PC-3 (cell line): ENCODE measurements at regions not wholly inside any gene's neighbourhood (a gene's known extent, or its start where the extent isn't known, plus 50 kb on each side); places are given as distances from the start of the nearest gene placed in this dataset.
A peak's percentile ranks its signal among the peaks of the same experiment; 100 is the strongest.

Source experiments
- ATAC-seq: fragments of 200-7000 bp; cut with Tn5 transposase; 2 replicates; pipeline ENCODE4 v1.9.1; 2020; ENCODE audit warnings: mild to moderate bottlenecking, moderate library complexity
- BruUV-seq: library from RNA; stranded (reverse); fragments of 400-500 nt; replicated peaks from 2 replicates; lab custom pipeline; 2021; lab: Mats Ljungman, UMichigan
- CTCF ChIA-PET: fragments of 300-600 bp; sonication (Branson Sonifier 250); formaldehyde crosslinking; loops from one replicate; lab custom pipeline; 2022; ENCODE audit warnings: antibody characterized with exemption; lab: Charles Lee
- POLR2A ChIA-PET: fragments of 300-600 bp; sonication (Branson Sonifier 250); formaldehyde crosslinking; loops from one replicate; lab custom pipeline; 2022; ENCODE audit warnings: antibody characterized with exemption; ENCODE audit not compliant: unreplicated experiment; lab: Charles Lee
- DNase-seq: peaks from one replicate; pipeline ENCODE4 v3.0.0-alpha.2; 2015
- H2AFZ ChIP-seq: fragments of 300-600 bp; sonication (generic); 2 replicates; pipeline ENCODE4 v1.6.0; 2016; ENCODE audit warnings: antibody characterized with exemption, low read length
- H3F3A ChIP-seq: fragments of 300-600 bp; sonication (generic); one replicate; pipeline ENCODE4 v1.6.0; 2017; ENCODE audit warnings: antibody characterized with exemption, low read length, control low read depth, mild to moderate bottlenecking; ENCODE audit not compliant: unreplicated experiment
- H3K27ac ChIP-seq: fragments of 300-600 bp; sonication (generic); 2 replicates; pipeline ENCODE4 v1.5.1; 2016; ENCODE audit warnings: mild to moderate bottlenecking, low read length
- H3K27me3 ChIP-seq: fragments of 300-600 bp; sonication (generic); 2 replicates; pipeline ENCODE4 v1.6.1; 2016; ENCODE audit warnings: low read length, mixed read lengths
- H3K36me3 ChIP-seq: fragments of 300-600 bp; sonication (generic); 2 replicates; pipeline ENCODE4 v1.6.1; 2016; ENCODE audit warnings: low read depth, mixed run types, low read length, mixed read lengths
- H3K4me1 ChIP-seq: fragments of 300-600 bp; sonication (generic); 2 replicates; pipeline ENCODE4 v1.5.1; 2016; ENCODE audit warnings: low read length; ENCODE audit not compliant: insufficient read depth
- H3K4me2 ChIP-seq: fragments of 300-600 bp; sonication (generic); 2 replicates; pipeline ENCODE4 v1.6.0; 2016; ENCODE audit warnings: low read length
- H3K4me3 ChIP-seq: fragments of 300-600 bp; sonication (generic); 2 replicates; pipeline ENCODE4 v1.5.1; 2016; ENCODE audit warnings: mild to moderate bottlenecking, low read length, mixed read lengths
- H3K79me2 ChIP-seq: fragments of 300-600 bp; sonication (generic); 2 replicates; pipeline ENCODE4 v1.6.1; 2017; ENCODE audit warnings: low read length, mixed read lengths
- H3K9ac ChIP-seq: fragments of 300-600 bp; sonication (generic); 2 replicates; pipeline ENCODE4 v1.6.0; 2016; ENCODE audit warnings: mild to moderate bottlenecking, low read length
- H3K9me2 ChIP-seq: fragments of 300-600 bp; sonication (generic); replicated peaks from 2 replicates; pipeline ENCODE4 v1.6.1; 2016; ENCODE audit warnings: mixed run types, low read length, mixed read lengths
- H3K9me3 ChIP-seq: fragments of 300-600 bp; sonication (generic); 2 replicates; pipeline ENCODE4 v1.6.1; 2016; ENCODE audit warnings: low read length, mixed read lengths
- H4K20me1 ChIP-seq: fragments of 300-600 bp; sonication (generic); 2 replicates; pipeline ENCODE4 v1.6.1; 2016; ENCODE audit warnings: low read length, mixed read lengths
- CTCF ChIP-seq: fragments of 300-600 bp; sonication (generic); conservative IDR thresholded peaks from 2 replicates; pipeline ENCODE4 v1.5.1; 2017; ENCODE audit warnings: antibody characterized with exemption, low read depth, mild to moderate bottlenecking, low read length
- EZH2 ChIP-seq: fragments of 300-600 bp; sonication (generic); IDR thresholded peaks from one replicate; pipeline ENCODE4 v1.6.1; 2017; ENCODE audit warnings: antibody characterized with exemption, mild to moderate bottlenecking, low read length; ENCODE audit not compliant: unreplicated experiment
- EZH2phosphoT487 ChIP-seq: fragments of 300-600 bp; sonication (generic); IDR thresholded peaks from 2 replicates; pipeline ENCODE4 v1.6.1; 2018; ENCODE audit warnings: mild to moderate bottlenecking, antibody characterized with exemption, low read length, borderline replicate concordance
- intact Hi-C: fragments of 100-400 bp; cut with micrococcal nuclease; formaldehyde crosslinking; loops from 2 replicates; pipeline ENCODE4 v1.9.0; 2023

GRCh38 chr3:23738944-23739343 is 66.8 kb upstream of the UBE2E1 start:
- DNase-seq: peak; percentile 95
- no peaks in the 10 kb centered on the region for H3K9me2 ChIP-seq
- H3K9me3 ChIP-seq: no peaks in the 10 kb centered on the region
- H3K4me1 ChIP-seq: peaks cover 72% of the 10 kb centered on the region
- peak overlapping the region; percentile 36; the same call in 1 of the 2 replicates for H3K4me3 ChIP-seq
- intact Hi-C loops: loop anchor here (1.0 kb wide), 1 partner anchor 68 kb away; no protein-coding TSS in a partner anchor
- TF ChIP-seq CTCF (no peak), EZH2phosphoT487 (no peak), EZH2 (no peak)
- peak; percentile 9 for ATAC-seq
- H3K27ac ChIP-seq: peak overlapping the region; percentile 96
- peak overlapping the region; percentile 68 for H3K9ac ChIP-seq
- H3K79me2 ChIP-seq: no peaks in the 10 kb centered on the region
- ChIA-PET CTCF (interaction anchor here (1.5 kb wide), 1 partner anchor 26 kb away, joined by 4 read pairs; no protein-coding TSS in a partner anchor), POLR2A (interaction anchor here (0.5 kb wide), 1 partner anchor 8 kb away, joined by 3 read pairs; no protein-coding TSS in a partner anchor)
- no peaks in the 10 kb centered on the region for H3K27me3 ChIP-seq
- no peaks in the 10 kb centered on the region for H4K20me1 ChIP-seq
- BruUV-seq: no TSS peak
- H2AFZ ChIP-seq: peak overlapping the region; percentile 4; the same call in 1 of the 2 replicates
- peaks cover 11% of the 10 kb centered on the region for H3F3A ChIP-seq
- H3K36me3 ChIP-seq: no peaks in the 10 kb centered on the region
- peak overlapping the region; percentile 87 for H3K4me2 ChIP-seq

GRCh38 chr3:23739536-23739935 is 66.2 kb upstream of the UBE2E1 start:
- peak overlapping the region; percentile 68 for H3K9ac ChIP-seq
- peak overlapping the region; percentile 96 for H3K27ac ChIP-seq
- no peaks in the 10 kb centered on the region for H3K36me3 ChIP-seq
- peak; percentile 75 for DNase-seq
- ATAC-seq: peak; percentile 10; the same call in 1 of the 2 replicates
- H3K9me2 ChIP-seq: no peaks in the 10 kb centered on the region
- peaks cover 69% of the 10 kb centered on the region for H3K4me1 ChIP-seq
- no peaks in the 10 kb centered on the region for H4K20me1 ChIP-seq
- no peaks in the 10 kb centered on the region for H3K79me2 ChIP-seq
- no peak for TF ChIP-seq EZH2
- no peak for TF ChIP-seq CTCF
- no peak for TF ChIP-seq EZH2phosphoT487
- BruUV-seq: TSS peak; percentile 66
- intact Hi-C loops: loop anchor here (1.0 kb wide), 1 partner anchor 68 kb away; no protein-coding TSS in a partner anchor
- H3K9me3 ChIP-seq: no peaks in the 10 kb centered on the region
- ChIA-PET CTCF (interaction anchor here (0.7 to 1.5 kb wide), 2 partner anchors 22 to 27 kb away, joined by 3 to 4 read pairs; no protein-coding TSS in a partner anchor), POLR2A (interaction anchor here (0.6 to 0.7 kb wide), 2 partner anchors 22 to 191 kb away, joined by 3 to 7 read pairs; no protein-coding TSS in a partner anchor)
- H3K4me3 ChIP-seq: peak overlapping the region; percentile 36
- H3K4me2 ChIP-seq: peak overlapping the region; percentile 87
- peak overlapping the region; percentile 4; the same call in 1 of the 2 replicates for H2AFZ ChIP-seq
- H3K27me3 ChIP-seq: no peaks in the 10 kb centered on the region
- peaks cover 11% of the 10 kb centered on the region for H3F3A ChIP-seq

GRCh38 chr3:23740517-23740965 is 65.2 kb upstream of the UBE2E1 start:
- ChIA-PET CTCF (interaction anchor here (1.5 kb wide), 1 partner anchor 28 kb away, joined by 4 read pairs; no protein-coding TSS in a partner anchor), POLR2A (interaction anchor here (0.6 kb wide), 2 partner anchors 69 to 224 kb away, joined by 3 read pairs; no protein-coding TSS in a partner anchor)
- Histone ChIP-seq H3K9me3 (no peaks in the 10 kb centered on the region), H3K27ac (peak overlapping the region; percentile 96), H3K4me1 (peaks cover 59% of the 10 kb centered on the region), H4K20me1 (no peaks in the 10 kb centered on the region), H3K79me2 (no peaks in the 10 kb centered on the region), H3K27me3 (no peaks in the 10 kb centered on the region), H3K4me2 (peak overlapping the region; percentile 87), H3F3A (peaks cover 11% of the 10 kb centered on the region), H3K9me2 (no peaks in the 10 kb centered on the region), H3K36me3 (no peaks in the 10 kb centered on the region), H3K9ac (peak overlapping the region; percentile 84), H3K4me3 (peak overlapping the region; percentile 64), H2AFZ (no peak overlapping the region)
- ATAC-seq (peak; percentile 70), DNase-seq (peak; percentile 97)
- intact Hi-C loops: loop anchor here (1.0 to 10.0 kb wide), 6 partner anchors 28 to 418 kb away; no protein-coding TSS in a partner anchor
- BruUV-seq: TSS peak; percentile 67
- TF ChIP-seq EZH2phosphoT487 (no peak), CTCF (no peak), EZH2 (no peak)
